ENCODE measurements at regions not wholly inside any gene's neighbourhood (a gene's known extent, or its start where the extent isn't known, plus 50 kb on each side); places are given as distances from the start of the nearest gene placed in this dataset.

DNA sequence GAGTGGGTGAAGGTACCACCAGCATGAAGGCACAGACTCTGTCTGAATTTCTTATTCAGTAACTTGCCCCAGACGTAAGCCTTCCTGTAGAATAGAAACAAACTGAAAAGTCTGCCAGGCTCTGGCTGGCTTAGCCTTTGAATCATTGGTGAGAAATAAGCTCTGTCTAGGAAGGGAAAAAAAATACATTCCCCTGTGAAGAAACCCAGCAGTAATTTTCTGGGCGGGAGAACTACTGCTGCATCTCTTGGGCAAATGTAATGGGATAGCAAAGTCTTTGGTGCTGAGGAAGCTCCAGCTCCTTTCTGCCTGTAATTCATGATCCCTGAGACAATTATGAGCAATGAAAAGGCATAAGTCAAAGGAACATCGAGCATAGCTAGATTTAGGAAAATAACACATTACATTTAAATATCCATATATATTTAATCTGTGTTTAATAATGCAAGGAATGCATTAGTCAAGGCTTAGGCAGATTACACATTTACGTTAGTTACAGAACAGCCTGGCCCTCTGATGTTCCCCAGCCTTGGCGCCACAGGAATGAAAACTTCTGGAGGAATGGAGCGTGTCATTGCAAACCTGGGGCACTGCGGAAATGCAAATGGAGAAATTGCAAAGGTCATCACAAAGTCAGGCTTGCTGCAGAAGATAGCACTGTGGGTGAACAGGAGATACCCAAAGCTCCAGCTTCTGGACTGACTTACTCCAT is 216.3 kb upstream of the CAMK1G start:
- no peak for DNase-seq

DNA sequence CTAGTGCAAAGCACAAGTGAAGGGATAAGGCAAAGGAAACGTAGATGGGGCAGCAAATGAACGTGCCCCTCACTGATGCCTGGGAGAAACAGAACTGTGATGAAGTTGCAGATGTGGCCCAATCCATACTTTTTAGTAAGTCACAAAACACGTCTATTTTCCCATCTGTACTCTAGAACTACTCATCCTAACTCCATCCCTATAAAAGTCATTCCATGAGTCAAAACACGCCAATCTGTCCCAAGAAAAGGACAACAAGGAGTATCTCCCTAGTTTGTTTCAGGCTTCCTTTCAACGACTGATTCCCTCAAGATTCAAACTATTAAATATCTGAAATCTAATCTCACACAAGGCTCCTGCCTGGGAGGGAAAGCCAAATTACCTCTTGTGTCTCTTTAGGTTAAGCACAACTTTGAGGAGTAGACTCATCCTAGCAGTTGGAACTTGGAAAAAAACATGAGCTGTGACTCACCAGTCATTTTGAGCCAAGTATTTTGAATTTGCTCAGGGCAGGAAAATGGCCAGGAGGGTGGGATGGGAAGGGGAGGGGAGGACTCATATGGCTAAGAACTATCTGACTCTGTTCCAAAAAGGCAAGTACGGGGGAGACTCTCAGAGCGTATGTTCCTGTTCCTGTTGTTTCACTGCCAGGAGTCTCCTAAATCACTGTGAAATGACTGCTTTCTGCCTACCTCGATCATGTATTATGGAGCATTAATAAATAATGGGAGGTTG is 214.5 kb upstream of the CAMK1G start:
- DNase-seq, result no peak

DNA sequence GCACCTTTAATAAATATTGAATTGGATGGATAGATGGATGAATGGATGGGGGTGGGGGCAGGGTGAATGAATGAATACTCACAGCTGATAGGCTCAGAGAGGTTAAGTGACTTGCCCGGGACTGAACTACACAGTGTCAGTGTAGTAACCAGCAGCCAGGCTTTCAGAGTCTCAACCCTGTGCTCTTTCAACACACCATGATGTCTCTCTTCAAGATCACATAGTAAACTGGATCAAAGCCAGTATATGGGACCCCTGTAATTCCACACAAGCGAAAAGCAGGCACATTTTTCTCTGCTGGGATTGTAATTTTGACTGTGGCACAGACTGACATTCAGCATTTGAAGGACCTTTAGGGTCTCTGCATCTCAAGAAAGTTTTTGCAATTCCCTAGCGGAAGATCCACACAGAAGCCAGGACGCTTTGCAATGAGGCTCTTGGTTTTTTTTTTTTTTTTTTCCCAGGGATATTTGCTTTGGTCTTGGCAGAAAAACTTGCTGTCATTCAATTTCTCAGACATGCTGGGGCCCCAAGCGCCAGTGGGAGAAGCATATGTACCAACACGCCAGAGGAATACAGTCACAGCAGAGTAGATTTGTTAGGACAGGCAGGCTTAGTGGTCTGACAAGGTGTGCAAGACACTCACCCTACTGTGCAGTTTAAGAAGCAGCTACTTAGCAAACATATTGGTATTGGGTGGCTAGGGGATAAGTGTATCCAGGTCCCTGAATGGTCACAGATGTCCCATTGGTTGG is 213.1 kb upstream of the CAMK1G start:
- no peak for DNase-seq

DNA sequence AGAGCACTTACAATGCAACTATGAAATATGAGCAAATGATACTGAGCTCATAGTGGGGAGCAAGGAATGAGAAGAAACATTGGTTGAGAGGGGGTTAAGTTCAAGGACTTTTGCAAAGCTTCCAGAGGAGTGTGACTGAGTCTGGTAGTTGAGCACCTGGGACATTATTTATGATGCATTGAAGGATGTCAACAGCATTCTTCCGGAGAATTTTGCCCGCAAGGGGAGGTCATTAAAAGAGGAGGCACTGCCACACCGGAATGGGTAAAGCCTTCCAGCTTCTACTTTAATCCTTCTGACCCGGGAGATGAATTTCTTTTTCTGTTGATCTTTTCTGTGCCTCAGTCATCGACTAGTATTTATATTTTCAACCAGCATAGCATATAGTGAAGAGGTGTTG is 208.4 kb upstream of the CAMK1G start:
- DNase-seq, result no peak

DNA sequence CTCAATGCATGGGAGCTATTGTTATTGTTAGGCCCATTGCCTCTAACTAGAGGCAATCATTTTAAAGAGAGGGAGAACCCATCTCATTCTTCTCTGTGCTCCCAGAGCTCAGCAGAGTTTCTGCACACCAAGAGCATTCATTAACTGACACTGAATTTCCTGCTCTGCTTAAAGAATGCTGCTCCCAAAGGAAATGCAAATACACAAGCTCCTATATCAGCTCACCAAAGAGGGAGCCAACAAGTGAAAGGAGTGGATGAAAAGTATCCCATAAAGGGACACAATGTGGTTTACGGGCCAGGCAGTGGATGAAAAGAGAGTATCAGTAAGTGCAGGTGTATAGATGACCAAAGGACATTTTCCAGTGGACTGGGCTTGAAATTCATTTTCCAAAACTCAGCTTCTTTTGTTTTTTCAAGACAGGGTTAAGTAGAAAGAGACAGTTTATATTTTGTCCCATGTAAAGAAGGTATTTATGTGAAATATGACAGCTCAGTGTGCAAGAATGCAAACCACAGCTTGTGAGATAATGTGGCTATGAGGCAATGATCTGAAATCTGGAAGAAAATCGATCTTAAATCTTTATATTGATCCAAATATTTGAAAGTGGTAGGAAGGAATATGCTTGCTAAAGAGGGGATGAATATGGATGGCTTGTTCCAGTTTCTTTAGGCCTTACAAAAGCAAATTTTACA is 207.7 kb upstream of the CAMK1G start:
- no peak for DNase-seq

DNA sequence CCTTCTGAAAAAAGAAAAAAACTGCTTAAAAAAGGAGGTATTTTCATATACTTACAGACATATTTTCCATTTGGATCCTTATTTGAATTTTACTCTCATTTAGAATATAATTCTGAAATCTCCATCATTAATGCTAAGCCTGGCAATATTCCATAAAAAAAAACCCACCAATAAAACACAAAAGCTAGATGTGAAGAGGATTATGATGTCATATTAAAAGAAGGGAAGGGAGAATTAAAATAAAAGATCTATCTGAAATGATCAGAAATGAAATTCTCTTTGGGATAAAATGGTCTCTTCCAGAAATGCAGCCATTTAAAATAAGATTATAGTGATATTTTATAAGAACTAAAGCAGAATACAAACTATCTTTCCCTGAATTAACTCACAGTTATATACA is 206.7 kb upstream of the CAMK1G start:
- no peak for DNase-seq

DNA sequence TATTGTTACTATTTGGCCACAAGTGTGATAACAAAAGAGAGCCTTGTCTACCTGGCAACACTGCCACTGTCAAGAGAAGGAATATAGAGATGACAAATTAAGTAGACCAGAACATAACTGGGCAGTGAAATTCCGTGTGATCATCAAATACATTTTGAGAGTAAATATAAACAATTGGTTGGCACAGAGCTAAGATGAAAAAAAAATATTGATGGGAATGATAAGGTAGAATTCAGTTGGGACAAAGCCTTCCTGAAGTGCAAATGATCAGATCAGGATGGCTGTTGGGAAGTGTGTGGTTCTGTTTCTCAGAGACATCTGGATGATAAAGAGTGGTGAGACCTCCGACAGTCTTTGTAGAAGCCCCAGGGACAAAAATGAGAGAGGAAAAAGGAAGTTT is 205.5 kb upstream of the CAMK1G start:
- DNase-seq, result no peak

DNA sequence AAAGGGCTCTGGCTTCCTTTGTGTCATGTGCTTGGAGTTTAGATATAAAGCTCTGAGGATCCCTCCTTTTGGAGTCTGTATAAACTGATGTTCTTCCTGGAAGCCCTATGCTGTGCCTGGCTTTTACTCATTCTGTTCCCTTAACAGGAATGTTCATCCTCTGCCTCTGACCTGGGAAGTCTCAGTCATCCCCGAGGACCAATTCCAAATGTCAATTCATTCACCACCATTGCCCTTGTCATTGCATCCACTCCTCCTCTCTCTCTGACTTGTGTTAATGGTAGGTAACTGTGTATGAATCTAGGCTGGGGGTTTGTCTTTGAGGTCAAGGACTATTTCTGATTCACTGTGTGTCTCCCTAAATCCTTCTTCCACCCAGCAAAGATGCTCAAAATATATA is 204.2 kb upstream of the CAMK1G start:
- no peak for DNase-seq

DNA sequence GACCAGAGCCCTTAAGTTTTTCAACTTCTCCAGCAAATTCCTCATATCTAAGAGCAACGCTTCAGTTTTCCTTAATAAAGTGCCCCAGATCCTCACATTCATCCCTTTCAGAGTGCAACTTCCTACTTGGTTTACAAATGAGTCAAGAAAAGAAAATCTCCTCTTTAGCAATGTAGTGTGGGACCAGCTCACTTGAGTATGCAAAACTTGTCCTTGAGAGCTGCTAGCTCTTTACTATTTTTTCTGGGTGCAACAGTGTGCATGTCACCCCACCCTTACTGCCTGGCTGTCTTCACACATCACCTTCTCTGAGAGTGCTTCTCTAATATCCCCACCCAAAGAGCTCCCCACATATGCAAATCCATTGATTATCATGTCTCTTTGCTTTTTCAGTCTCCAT is 203.1 kb upstream of the CAMK1G start:
- no peak for DNase-seq

DNA sequence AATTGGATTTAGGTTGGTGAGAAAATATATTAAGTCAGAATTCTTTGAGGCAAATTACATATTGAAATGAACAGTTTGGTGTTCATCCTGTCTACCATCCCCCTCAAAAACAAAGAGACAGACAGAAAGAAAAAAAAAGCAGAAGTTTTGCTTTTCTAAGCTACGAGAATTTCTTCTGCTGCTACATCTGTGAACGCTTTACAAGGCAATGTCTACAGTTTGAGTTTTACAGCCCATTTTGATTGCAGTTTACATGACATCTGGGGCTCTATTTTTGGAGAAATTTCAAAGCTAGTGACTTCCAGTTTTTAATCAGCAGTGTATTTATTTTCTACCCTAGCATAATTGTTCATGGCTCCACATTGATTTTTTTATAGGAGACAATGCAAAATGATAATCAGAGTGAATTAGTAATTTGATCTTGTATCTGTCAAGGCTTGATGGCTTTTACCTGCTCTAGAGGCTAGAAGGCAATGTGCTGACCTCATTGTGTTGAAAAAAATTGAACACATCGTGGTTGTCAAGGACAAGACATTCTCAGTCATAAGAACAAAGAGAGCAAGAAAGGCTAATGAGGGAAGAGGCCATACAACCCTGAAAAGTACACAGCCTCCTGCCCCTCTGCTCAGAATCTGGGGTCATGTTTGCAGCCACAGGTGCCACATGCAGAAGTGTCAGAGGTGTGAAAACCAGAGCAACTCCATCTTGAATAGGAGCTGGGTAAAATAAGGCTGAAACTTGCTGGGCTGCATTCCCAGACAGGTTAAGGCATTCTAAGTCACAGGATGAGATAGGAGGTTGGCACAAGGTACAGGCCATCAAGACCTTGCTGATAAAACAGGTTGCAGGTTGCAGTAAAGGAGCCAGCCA is 201.0 kb upstream of the CAMK1G start:
- DNase-seq, result no peak

DNA sequence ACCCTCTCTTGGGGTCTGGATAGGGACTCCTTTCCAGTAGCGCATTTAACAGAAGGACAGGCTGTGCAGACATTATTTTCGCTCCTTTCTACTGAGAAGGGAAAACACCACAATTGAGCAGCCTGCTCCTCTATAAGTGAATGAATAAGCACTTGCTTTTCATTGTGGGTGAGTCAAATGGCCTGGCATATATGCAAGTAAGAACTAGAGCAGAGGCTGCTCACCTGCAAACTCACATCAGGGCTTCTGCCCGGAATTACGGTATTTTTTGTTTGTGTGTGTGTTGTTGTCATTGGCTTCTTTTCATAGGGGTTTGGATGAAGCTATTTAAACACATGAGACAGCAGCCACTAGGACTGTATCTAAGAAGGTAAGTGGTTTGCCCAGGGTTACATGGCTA is 200.1 kb upstream of the CAMK1G start:
- DNase-seq, result no peak

DNA sequence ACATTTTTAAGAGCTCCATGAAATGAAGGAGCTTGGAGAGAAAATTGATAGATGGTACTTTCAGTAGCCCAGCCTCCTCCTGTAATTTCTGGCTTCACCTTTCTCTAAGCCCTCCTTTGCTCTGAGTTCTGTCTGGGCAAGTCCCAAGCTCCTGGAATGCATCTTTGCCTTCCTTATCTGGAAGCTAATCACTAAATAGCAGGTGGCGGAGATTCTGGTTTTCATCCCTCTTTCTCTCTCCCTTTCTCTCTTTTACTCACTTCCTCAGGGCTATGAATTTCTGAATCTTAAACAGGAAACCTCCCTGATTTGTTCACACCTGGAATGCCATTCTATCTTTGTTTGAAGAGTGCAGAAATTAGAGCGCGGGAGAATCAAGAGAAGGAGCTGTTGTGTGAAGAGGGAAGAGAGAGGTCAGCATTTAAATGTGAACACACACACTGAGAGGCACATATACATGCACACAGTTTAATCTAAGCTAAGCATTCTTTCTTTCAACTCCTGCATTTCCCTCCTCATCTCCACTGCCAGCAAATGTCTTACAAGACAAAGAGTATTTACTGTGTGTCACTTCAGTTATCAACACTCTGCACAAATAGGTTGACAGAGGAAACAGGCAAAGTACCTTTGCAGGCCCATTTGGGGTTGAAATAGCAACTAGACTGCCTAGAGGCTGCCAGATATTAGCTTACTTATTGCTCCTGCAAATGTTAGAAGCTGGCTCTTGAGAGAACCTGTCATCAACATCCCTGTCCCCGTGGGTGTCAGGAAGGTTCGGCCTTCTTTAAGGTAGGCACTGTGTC is 199.4 kb upstream of the CAMK1G start:
- no peak for DNase-seq

DNA sequence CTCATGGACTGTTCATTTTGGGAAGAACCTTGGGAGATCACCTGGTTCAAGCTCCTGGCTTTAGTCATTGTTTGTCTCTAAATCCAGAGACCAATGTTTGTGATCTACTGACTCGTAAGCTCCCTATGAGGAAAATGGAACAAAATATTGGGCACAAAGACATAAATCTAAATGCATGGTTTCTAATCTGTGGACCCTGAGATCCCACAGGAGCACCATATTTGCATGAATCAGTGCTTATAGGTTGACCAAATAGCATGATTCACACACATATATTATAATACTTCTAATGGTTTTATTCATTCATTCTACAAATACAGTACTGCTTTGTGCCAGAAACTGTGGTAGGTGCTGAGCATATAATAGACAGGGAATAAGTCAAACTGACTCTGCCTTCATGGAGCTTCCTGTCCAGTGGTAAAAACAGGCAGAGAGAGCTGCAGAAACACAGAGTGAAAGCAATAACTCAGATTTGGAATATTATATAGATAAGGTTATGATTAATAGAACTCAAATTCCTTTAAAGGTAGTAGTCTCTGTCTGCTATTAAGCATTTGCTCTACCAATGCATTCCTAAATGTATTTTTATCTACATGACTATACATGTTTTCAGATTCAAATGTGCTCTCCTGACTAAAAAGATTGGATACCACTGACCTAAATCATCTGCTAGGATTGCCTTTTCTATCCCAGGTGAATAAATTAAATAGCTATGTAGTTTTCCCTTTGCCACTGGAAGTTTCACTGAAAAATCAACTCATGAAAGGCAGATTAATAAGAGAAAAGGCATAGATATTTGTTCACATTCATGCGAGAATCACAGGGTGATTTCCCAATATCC is 198.6 kb upstream of the CAMK1G start:
- DNase-seq, result no peak

DNA sequence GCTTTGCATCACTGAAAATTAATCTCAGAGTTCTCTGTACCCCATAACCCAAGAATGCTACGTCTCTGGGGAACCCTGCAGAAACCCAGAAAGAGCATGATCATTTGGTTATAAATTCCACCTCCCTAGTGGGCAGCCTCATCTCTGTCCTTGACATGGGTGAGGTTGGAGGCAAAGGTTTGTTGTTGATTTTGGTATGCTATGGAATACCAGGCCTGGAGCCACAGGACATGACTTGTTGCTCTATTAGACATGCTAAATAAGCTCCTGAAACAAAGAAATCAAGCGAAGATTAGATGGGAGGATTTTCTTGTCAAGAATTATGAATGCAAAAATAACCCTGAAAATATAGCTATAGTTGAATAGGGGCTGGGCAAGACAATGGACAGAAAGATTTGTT is 197.4 kb upstream of the CAMK1G start:
- no peak for DNase-seq

DNA sequence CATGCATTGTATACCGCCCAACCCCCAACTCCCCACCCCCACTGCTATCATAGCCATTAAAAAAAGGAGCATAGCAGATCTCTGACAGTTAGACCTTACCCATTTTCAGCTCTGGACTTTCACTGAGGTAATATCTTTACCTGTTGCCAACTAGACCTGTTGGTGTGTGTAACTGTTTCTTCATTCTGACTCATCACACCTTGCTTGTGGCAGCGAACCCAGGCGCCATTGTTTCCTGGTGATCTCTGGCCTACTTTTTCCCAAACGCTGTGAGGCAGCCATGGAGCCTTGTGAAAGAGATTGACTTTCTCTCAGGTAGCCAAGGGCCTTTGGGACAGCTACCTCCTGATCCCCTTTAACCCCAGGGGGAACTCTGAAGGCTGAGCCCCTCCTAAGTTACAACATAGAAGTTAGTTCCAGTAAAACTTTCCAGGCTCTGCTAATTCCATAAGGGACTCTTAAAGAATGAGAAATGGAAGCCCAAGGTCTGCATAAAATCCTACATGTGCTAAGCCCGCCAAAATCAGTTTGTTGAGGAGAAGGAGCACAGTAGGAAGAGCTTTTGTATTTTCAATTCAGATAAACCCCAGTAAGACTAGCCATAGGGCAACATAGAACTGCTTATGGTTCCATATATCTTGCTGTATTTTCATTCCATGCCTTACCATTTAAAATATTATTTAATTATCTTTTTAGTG is 196.1 kb upstream of the CAMK1G start:
- no peak for DNase-seq

DNA sequence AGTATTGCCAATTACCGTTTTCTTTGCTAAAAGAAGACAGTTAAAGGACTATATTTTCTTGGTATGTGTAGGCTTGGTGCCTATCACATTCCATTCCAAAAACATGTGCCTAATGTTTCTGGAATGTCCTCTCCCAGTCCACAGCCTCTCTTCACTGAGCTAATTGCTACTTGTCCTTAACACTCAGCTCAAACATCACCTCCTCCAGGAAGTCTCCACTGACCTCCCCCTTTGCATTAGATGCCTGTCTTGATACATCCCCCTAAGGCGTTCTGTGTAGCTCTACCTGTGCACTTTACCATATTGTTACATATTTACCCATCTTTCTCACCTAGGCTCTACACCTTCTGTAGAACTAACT is 195.6 kb upstream of the CAMK1G start:
- no peak for DNase-seq

DNA sequence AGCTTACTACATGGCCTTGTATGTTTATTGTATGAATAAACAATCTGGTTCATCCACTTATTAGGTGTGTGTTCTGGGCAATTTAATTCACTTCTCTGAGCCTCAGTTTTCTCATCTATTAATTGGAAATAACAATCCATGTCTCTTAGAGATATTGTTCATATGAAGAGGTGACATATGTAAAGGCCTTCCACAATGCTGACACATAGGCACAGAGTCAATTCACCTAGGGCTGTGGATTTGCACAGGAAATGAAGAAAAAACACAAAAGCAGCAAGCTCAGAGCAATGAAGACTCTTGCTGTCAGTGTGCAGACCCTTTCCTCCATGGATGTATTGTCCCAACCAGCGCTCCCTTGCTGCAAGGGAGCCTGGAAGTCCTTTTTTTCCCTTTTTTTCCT is 195.2 kb upstream of the CAMK1G start:
- DNase-seq, result no peak

DNA sequence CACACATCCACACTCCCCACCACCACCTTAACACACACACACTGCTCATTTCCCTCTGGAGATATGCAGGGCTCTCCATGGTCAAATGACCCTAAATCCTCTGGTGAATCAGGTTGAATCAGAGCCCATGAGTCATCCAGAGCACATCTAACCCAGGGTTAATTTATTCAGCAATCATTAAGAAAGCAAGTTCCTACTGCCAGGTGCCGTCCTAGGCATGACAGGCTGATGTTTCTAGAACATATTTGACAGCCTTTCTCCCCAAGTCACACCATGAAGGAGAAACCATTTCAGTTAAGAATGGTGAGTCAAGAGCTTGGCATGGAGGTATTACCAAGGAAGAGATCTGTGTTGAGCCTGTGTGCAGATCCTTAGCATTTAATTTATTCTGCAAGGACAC is 194.3 kb upstream of the CAMK1G start:
- DNase-seq, result no peak

DNA sequence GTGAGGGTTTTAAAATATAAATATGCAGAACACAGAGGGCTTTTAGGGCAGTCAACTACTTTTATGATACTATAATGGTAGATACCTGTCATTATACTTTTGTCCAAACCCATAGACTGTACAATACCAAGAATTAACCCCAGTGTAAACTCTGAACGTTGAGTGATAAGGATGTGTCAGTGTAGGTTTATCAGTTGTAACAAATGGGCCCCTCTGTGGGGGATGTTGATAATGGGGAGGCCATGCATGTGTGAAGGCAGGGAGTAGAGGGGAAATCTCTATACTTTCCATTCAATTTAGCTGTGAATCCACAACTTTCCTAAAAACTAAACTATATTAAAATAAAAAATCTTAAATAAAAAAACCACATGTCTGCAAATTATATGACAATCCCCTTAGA is 193.5 kb upstream of the CAMK1G start:
- DNase-seq, result no peak

DNA sequence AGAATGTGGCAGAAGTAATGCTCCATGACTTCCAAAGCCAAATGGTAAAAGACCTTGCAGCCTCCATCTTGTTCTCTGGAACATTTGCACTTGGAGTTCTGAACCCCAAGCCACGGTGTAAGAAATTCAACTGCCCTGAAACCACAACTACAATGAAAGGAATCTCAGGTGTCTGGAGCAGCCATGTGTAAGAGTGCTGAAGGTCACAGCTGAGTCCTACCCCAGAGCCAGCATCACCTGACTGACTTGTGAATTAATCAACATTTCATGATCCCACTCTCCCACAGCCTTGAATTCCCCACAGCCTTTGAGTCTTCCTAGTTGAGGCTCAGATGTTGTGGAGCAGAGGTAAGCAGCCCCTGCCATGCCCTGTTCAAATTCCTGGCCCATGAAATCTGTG is 192.8 kb upstream of the CAMK1G start:
- DNase-seq, result no peak

Measured in CD4-positive, alpha-beta T cell treated with Interleukin-4 for 1 hour (primary cell).